ENCODE measurements at regions not wholly inside any gene's neighbourhood (a gene's known extent, or its start where the extent isn't known, plus 50 kb on each side); places are given as distances from the start of the nearest gene placed in this dataset.
"Not testable (repeated sequence)": the region's sequence is repeated elsewhere in the genome, so short reads cannot be mapped to it uniquely, and the experiment has no call there.

GRCh38 chr2:89160306-89160705, 468.8 kb downstream of the RPIA start:
- not testable (repeated sequence) for DNase-seq

GRCh38 chr2:89161626-89162025, 470.2 kb downstream of the RPIA start:
- not testable (repeated sequence) for DNase-seq

- not testable (repeated sequence) for DNase-seq
Measured at GRCh38 chr2:89170506-89171173, 479.2 kb downstream of the RPIA start.

- not testable (repeated sequence) for DNase-seq
Measured at GRCh38 chr2:89171174-89171519, 479.7 kb downstream of the RPIA start.

- not testable (repeated sequence) for DNase-seq
Measured at GRCh38 chr2:89177004-89177403, 485.5 kb downstream of the RPIA start.

GRCh38 chr2:89182221-89182620, 490.7 kb downstream of the RPIA start:
- not testable (repeated sequence) for DNase-seq

GRCh38 chr2:89184746-89185145, 493.3 kb downstream of the RPIA start:
- not testable (repeated sequence) for DNase-seq

GRCh38 chr2:89195636-89196251, 504.3 kb downstream of the RPIA start:
- DNase-seq = not testable (repeated sequence)

- not testable (repeated sequence) for DNase-seq
Measured at GRCh38 chr2:89196719-89197118, 505.2 kb downstream of the RPIA start.

- not testable (repeated sequence) for DNase-seq
Measured at GRCh38 chr2:89198026-89198425, 506.6 kb downstream of the RPIA start.

GRCh38 chr2:89199453-89200246, 508.2 kb downstream of the RPIA start:
- not testable (repeated sequence) for DNase-seq

- DNase-seq = not testable (repeated sequence)
Measured at GRCh38 chr2:89200247-89200527, 508.7 kb downstream of the RPIA start.

GRCh38 chr2:89202518-89202917, 511.0 kb downstream of the RPIA start:
- not testable (repeated sequence) for DNase-seq

- not testable (repeated sequence) for DNase-seq
Measured at GRCh38 chr2:89205153-89205552, 513.7 kb downstream of the RPIA start.

GRCh38 chr2:89208144-89208932, 516.9 kb downstream of the RPIA start:
- not testable (repeated sequence) for DNase-seq

GRCh38 chr2:89213151-89213550, 521.7 kb downstream of the RPIA start:
- DNase-seq = not testable (repeated sequence)

GRCh38 chr2:89213811-89214210, 522.3 kb downstream of the RPIA start:
- DNase-seq = not testable (repeated sequence)

- DNase-seq = not testable (repeated sequence)
Measured at GRCh38 chr2:89221474-89221873, 530.0 kb downstream of the RPIA start.

GRCh38 chr2:89222063-89222732, 530.7 kb downstream of the RPIA start:
- not testable (repeated sequence) for DNase-seq

GRCh38 chr2:89224803-89225202, 533.3 kb downstream of the RPIA start:
- not testable (repeated sequence) for DNase-seq

GRCh38 chr2:89229979-89230378, 538.5 kb downstream of the RPIA start:
- not testable (repeated sequence) for DNase-seq

- not testable (repeated sequence) for DNase-seq
Measured at GRCh38 chr2:89231241-89231640, 539.8 kb downstream of the RPIA start.

Measured in DMS153 (cell line).